ENCODE measurements at regions not wholly inside any gene's neighbourhood (a gene's known extent, or its start where the extent isn't known, plus 50 kb on each side); places are given as distances from the start of the nearest gene placed in this dataset.

- DNase-seq (ENCODE audit: low read depth): peak; percentile 56
- no peak for TF ChIP-seq CTCF (IDR thresholded peaks at IDR 0.05; ENCODE audit: low read length, missing control alignments)
- no peak overlapping the region for H3K4me3 ChIP-seq (replicated peaks; ENCODE audit: low read depth, low read length)
Measured at GRCh38 chr3:64408770-64409169, 183.5 kb upstream of the PRICKLE2 start.

- no peak for TF ChIP-seq CTCF (IDR thresholded peaks at IDR 0.05; ENCODE audit: low read length, missing control alignments)
- H3K4me3 ChIP-seq (replicated peaks; ENCODE audit: low read depth, low read length): no peak overlapping the region
Measured at GRCh38 chr3:64406271-64406670, 181.0 kb upstream of the PRICKLE2 start.

GRCh38 chr3:64405211-64405835, 180.1 kb upstream of the PRICKLE2 start:
- H3K4me3 ChIP-seq (replicated peaks; ENCODE audit: low read depth, low read length): no peak overlapping the region
- no peak for TF ChIP-seq CTCF (IDR thresholded peaks at IDR 0.05; ENCODE audit: low read length, missing control alignments)

More at GRCh38 chr3:64406271-64406670, 181.0 kb upstream of the PRICKLE2 start:
- no peak for DNase-seq (ENCODE audit: low read depth)

GRCh38 chr3:64400706-64401105, 175.4 kb upstream of the PRICKLE2 start:
- no peak for TF ChIP-seq CTCF (IDR thresholded peaks at IDR 0.05; ENCODE audit: low read length, missing control alignments)
- no peak overlapping the region for H3K4me3 ChIP-seq (replicated peaks; ENCODE audit: low read depth, low read length)
- no peak for DNase-seq (ENCODE audit: low read depth)

More at GRCh38 chr3:64405211-64405835, 180.1 kb upstream of the PRICKLE2 start:
- peak; percentile 64 for DNase-seq (ENCODE audit: low read depth)

GRCh38 chr3:64399205-64399800, 174.0 kb upstream of the PRICKLE2 start:
- no peak overlapping the region for H3K4me3 ChIP-seq (replicated peaks; ENCODE audit: low read depth, low read length)
- TF ChIP-seq CTCF (IDR thresholded peaks at IDR 0.05; ENCODE audit: low read length, missing control alignments): peak; percentile 86
- DNase-seq (ENCODE audit: low read depth): peak; percentile 80

- H3K4me3 ChIP-seq (replicated peaks; ENCODE audit: low read depth, low read length): no peak overlapping the region
- DNase-seq (ENCODE audit: low read depth): no peak
- no peak for TF ChIP-seq CTCF (IDR thresholded peaks at IDR 0.05; ENCODE audit: low read length, missing control alignments)
Measured at GRCh38 chr3:64398476-64398875, 173.2 kb upstream of the PRICKLE2 start.

GRCh38 chr3:64398006-64398405, 172.7 kb upstream of the PRICKLE2 start:
- no peak for TF ChIP-seq CTCF (IDR thresholded peaks at IDR 0.05; ENCODE audit: low read length, missing control alignments)
- no peak for DNase-seq (ENCODE audit: low read depth)
- no peak overlapping the region for H3K4me3 ChIP-seq (replicated peaks; ENCODE audit: low read depth, low read length)
